ENCODE measurements at regions not wholly inside any gene's neighbourhood (a gene's known extent, or its start where the extent isn't known, plus 50 kb on each side); places are given as distances from the start of the nearest gene placed in this dataset.

DNA sequence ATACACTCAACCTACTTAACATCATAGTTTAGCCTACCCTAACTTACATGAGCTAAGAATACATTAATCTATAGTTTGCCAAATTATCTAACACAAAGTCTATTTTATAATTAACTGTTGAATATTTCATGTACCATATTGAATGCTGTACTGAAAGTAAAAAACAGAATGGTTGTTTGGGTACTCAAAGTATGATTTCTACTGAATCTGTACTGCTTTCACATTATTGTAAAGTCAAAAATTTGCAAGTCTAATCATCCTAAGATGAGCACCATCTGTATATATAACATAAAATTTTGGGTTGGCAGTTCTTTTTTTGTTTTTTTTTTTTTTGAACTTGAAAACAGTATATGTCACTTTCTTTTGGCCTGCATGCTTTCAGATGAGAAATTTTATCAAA, 1212.6 kb downstream of the SLITRK5 start:
- TF ChIP-seq, protein P1, sequence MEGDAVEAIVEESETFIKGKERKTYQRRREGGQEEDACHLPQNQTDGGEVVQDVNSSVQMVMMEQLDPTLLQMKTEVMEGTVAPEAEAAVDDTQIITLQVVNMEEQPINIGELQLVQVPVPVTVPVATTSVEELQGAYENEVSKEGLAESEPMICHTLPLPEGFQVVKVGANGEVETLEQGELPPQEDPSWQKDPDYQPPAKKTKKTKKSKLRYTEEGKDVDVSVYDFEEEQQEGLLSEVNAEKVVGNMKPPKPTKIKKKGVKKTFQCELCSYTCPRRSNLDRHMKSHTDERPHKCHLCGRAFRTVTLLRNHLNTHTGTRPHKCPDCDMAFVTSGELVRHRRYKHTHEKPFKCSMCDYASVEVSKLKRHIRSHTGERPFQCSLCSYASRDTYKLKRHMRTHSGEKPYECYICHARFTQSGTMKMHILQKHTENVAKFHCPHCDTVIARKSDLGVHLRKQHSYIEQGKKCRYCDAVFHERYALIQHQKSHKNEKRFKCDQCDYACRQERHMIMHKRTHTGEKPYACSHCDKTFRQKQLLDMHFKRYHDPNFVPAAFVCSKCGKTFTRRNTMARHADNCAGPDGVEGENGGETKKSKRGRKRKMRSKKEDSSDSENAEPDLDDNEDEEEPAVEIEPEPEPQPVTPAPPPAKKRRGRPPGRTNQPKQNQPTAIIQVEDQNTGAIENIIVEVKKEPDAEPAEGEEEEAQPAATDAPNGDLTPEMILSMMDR (conservative IDR thresholded peaks at IDR 0.05; ENCODE audit: low read depth, low read length) = no peak
- no peak for TF ChIP-seq EZH2 (IDR thresholded peaks at IDR 0.05; ENCODE audit: borderline replicate concordance, low read depth, low read length, poor library complexity, severe bottlenecking)

Measured in A673 (cell line).